Astrocyte of the spinal cord (primary cell): ENCODE measurements at regions not wholly inside any gene's neighbourhood (a gene's known extent, or its start where the extent isn't known, plus 50 kb on each side); places are given as distances from the start of the nearest gene placed in this dataset.
"Not testable (repeated sequence)": the region's sequence is repeated elsewhere in the genome, so short reads cannot be mapped to it uniquely, and the experiment has no call there.

Source experiments
- DNase-seq: peaks from one replicate; pipeline ENCODE4 v3.0.0; 2011; ENCODE audit warnings: low read depth, low spot score
- H3K4me3 ChIP-seq: 2 replicates; pipeline ENCODE4 v1.5.1; 2011; ENCODE audit warnings: low read depth, mild to moderate bottlenecking, low read length, moderate library complexity
- CTCF ChIP-seq: IDR thresholded peaks from 2 replicates; pipeline ENCODE4 v1.5.1; 2012; ENCODE audit warnings: low read depth, mild to moderate bottlenecking, low read length, inconsistent platforms
- in situ Hi-C: cut with HindIII; loops from 2 replicates; pipeline ENCODE4 v1.10.0; 2017; ENCODE audit warnings: low sequenced_read_pairs

GRCh38 chr1:47532921-47533792 is 95.3 kb downstream of the FOXD2 start:
- DNase-seq: peak; percentile 82
- H3K4me3 ChIP-seq: peak overlapping the region; percentile 34
- TF ChIP-seq CTCF: no peak
- in situ Hi-C loops: no loop called here

GRCh38 chr1:47533793-47534328 is 96.0 kb downstream of the FOXD2 start:
- in situ Hi-C loops: no loop called here
- DNase-seq: no peak
- no peak overlapping the region for H3K4me3 ChIP-seq
- TF ChIP-seq CTCF: no peak

- in situ Hi-C loops: no loop called here
- no peak for DNase-seq
- no peak for TF ChIP-seq CTCF
- H3K4me3 ChIP-seq: no peak overlapping the region
Measured at GRCh38 chr1:47534436-47534835, 96.6 kb downstream of the FOXD2 start.

DNA sequence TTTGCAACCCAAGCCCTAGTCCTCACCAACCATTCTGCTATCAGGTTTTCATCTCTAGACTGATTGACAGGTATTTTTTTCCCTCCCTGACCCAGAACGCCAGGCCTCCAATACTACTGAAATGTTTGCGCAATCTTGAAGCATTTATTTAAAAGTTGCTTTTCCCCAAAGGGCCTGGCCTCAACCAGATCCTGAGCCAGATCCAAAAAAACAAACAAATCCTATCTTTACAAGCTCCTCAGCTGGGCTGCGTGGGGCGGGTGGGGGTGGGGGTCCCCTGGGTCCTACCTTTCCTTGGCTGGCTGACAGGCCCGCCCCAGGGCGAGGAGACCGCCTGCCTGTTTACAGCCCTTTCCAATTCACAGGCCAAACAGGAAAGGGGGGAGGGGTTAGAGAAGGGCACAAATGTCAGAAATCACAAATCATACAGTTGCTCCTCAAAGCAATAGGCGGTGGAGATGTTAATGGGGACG is 98.8 kb downstream of the FOXD2 start:
- in situ Hi-C loops: no loop called here
- TF ChIP-seq CTCF: no peak
- H3K4me3 ChIP-seq: no peak overlapping the region
- DNase-seq: no peak

- no peak for TF ChIP-seq CTCF
- in situ Hi-C loops: no loop called here
- H3K4me3 ChIP-seq: no peak overlapping the region
- DNase-seq: no peak
Measured at GRCh38 chr1:47537268-47537667, 99.4 kb downstream of the FOXD2 start.

- in situ Hi-C loops: no loop called here
- no peak for DNase-seq
- no peak for TF ChIP-seq CTCF
- no peak overlapping the region for H3K4me3 ChIP-seq
Measured at GRCh38 chr1:47537966-47538365, 100.1 kb downstream of the FOXD2 start.

- H3K4me3 ChIP-seq, in situ Hi-C loops, DNase-seq: not testable (repeated sequence)
Measured at GRCh38 chr1:47538530-47538929, 100.7 kb downstream of the FOXD2 start.

GRCh38 chr1:47541705-47542104 is 103.9 kb downstream of the FOXD2 start:
- in situ Hi-C loops, DNase-seq: not testable (repeated sequence)

DNA sequence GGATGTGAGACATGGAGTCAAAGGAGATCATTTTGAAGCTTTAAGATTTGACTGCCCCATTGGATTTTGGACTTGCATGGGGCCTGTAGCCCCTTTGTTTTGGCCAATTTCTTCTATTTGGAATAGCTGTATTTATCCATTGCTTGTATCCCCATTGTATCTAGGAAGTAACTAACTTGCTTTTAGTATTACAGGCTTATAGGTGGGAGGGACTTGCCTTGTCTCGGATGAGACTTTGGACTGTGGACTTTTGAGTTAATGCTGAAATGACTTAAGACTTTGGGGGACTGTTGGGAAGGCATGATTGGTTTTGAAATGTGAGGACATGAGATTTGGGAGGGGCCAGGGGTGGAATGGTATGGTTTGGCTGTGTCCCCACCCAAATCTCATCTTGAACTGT is 105.2 kb downstream of the FOXD2 start:
- in situ Hi-C loops, DNase-seq: not testable (repeated sequence)

More at GRCh38 chr1:47541705-47542104, 103.9 kb downstream of the FOXD2 start:
- H3K4me3 ChIP-seq: not testable (repeated sequence)

More for the DNA sequence above, 105.2 kb downstream of the FOXD2 start:
- H3K4me3 ChIP-seq: not testable (repeated sequence)
